ENCODE measurements at regions not wholly inside any gene's neighbourhood (a gene's known extent, or its start where the extent isn't known, plus 50 kb on each side); places are given as distances from the start of the nearest gene placed in this dataset.

GRCh38 chr2:120912101-120912985 lies 176.7 kb downstream of the GLI2 start:
- no peak for DNase-seq
- Mint-ChIP-seq H3K4me1 (no peaks in the 10 kb centered on the region), H3K27me3 (no peaks in the 10 kb centered on the region), H3K9me3 (no peaks in the 10 kb centered on the region), H3K36me3 (ENCODE audit: low read depth) (no peaks in the 10 kb centered on the region), H3K27ac (no peak overlapping the region), H3K4me3 (no peak overlapping the region)
- ATAC-seq (ENCODE audit: low read depth): no peak
- intact Hi-C loops (cut with micrococcal nuclease): no loop called here
- ChIA-PET POLR2A (no interaction called here), CTCF (no interaction called here)
- TF ChIP-seq CTCF (IDR thresholded peaks at IDR 0.05): no peak

DNA sequence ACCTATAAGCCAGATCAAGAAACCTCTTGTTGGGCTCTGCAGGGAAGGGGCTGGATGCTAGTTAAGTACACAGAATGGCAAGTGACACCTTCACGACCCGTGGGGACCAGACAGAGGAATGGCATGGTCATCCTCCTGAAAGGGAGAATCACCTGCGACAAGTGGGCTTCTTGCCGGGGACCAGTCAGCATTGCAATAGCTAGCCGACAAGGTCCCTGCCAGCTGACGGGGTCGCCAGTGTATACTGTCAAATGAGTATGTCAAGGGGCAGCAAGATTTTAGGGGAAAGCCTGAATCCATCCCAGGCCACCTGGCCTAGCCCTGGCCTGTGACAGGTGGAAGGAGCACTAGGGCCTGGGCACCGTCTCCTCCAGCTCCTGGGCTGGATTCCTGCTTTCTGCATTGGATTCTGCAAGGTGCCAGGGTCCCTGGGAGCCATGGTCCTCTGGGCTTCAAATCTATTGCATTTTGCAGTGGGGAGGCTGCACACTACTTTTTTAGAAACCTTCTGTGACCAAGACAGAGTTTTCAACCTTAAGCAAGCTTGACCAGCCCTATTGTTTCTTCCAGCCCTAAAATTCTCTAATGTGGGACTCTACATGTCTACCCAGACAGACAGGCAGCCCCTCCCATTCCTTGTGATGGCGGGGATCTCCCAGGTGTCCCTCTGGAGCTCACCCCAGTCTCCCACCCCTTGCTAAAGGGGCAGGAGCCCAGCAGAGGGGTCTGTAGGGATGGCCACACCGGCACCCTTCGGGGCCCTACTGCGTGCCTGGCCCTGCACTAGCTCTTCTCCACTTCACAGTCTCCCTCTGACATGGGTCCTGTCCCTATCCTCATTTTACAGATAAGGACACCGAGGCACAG lies 178.5 kb downstream of the GLI2 start:
- POLR2A ChIA-PET: no interaction called here
- no peak for DNase-seq
- TF ChIP-seq CTCF (IDR thresholded peaks at IDR 0.05): no peak
- Mint-ChIP-seq H3K4me1 (no peaks in the 10 kb centered on the region), H3K27me3 (no peaks in the 10 kb centered on the region), H3K27ac (no peak overlapping the region), H3K36me3 (ENCODE audit: low read depth) (no peaks in the 10 kb centered on the region), H3K4me3 (no peak overlapping the region), H3K9me3 (no peaks in the 10 kb centered on the region)
- ATAC-seq (ENCODE audit: low read depth): no peak
- CTCF ChIA-PET: no interaction called here
- intact Hi-C loops (cut with micrococcal nuclease): no loop called here

DNA sequence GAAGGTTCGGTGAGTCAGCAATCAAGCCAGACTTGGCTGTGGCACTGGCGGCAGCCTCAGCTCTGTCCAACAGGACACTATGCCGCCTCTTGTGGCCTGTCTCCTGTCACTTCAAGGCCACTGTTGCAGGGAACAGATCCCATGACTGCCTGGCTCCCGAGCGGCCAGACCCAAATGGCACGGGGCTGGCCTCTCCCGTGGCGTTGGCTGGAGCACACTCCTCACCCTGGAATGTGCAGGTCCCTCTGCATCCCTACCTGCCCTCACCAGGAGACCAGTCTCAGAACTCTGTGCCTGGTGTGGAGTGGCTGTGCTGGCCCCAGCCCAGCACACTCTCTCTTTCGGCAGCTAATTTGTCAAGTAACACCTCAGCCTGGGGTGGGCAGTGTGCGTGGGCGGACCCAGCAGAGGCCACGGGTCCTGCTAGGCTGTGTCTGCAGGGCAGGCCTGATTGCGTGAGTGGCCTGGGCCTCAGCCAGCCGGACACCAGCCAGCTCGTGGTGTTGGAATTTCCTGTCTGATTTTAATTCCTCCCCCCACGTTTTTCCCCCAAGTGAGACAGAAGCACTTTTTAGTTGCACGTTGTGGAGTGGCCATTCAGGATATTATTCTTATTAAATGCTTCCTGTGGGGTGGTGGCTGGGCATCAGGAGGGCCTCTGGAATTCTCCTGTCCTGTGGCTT lies 179.3 kb downstream of the GLI2 start:
- no peak overlapping the region for H3K4me3 Mint-ChIP-seq
- H3K9me3 Mint-ChIP-seq: no peaks in the 10 kb centered on the region
- DNase-seq (no peak), ATAC-seq (ENCODE audit: low read depth) (no peak)
- no peak overlapping the region for H3K27ac Mint-ChIP-seq
- ChIA-PET POLR2A (no interaction called here), CTCF (no interaction called here)
- TF ChIP-seq CTCF (IDR thresholded peaks at IDR 0.05): no peak
- intact Hi-C loops (cut with micrococcal nuclease): no loop called here
- H3K27me3 Mint-ChIP-seq: no peaks in the 10 kb centered on the region
- H3K4me1 Mint-ChIP-seq: no peaks in the 10 kb centered on the region
- no peaks in the 10 kb centered on the region for H3K36me3 Mint-ChIP-seq (ENCODE audit: low read depth)

GRCh38 chr2:120915670-120916069 lies 180.0 kb downstream of the GLI2 start:
- H3K27me3 Mint-ChIP-seq: no peaks in the 10 kb centered on the region
- DNase-seq (no peak), ATAC-seq (ENCODE audit: low read depth) (no peak)
- ChIA-PET POLR2A (no interaction called here), CTCF (no interaction called here)
- H3K4me1 Mint-ChIP-seq: no peaks in the 10 kb centered on the region
- no peak overlapping the region for H3K27ac Mint-ChIP-seq
- no peak overlapping the region for H3K4me3 Mint-ChIP-seq
- no peaks in the 10 kb centered on the region for H3K9me3 Mint-ChIP-seq
- no peaks in the 10 kb centered on the region for H3K36me3 Mint-ChIP-seq (ENCODE audit: low read depth)
- TF ChIP-seq CTCF (IDR thresholded peaks at IDR 0.05): no peak
- intact Hi-C loops (cut with micrococcal nuclease): no loop called here

- no peak for DNase-seq
- Mint-ChIP-seq H3K9me3 (no peaks in the 10 kb centered on the region), H3K4me1 (no peaks in the 10 kb centered on the region), H3K4me3 (no peak overlapping the region), H3K36me3 (ENCODE audit: low read depth) (no peaks in the 10 kb centered on the region), H3K27me3 (no peaks in the 10 kb centered on the region), H3K27ac (no peak overlapping the region)
- no peak for ATAC-seq (ENCODE audit: low read depth)
- intact Hi-C loops (cut with micrococcal nuclease): no loop called here
- ChIA-PET CTCF (no interaction called here), POLR2A (no interaction called here)
- no peak for TF ChIP-seq CTCF (IDR thresholded peaks at IDR 0.05)
Observed at GRCh38 chr2:120916446-120916845, 180.8 kb downstream of the GLI2 start.
